Activated naive CD4-positive, alpha-beta T cell treated with anti-CD3 and anti-CD28 coated beads, Interleukin-2, amount 10 ng/mL, durations not matched to agents 7 days and 5 days (primary cell): ENCODE measurements at regions not wholly inside any gene's neighbourhood (a gene's known extent, or its start where the extent isn't known, plus 50 kb on each side); places are given as distances from the start of the nearest gene placed in this dataset.

Source experiments
- CTCF ChIA-PET: fragments of 350-600 bp; sonication (Branson Sonifier 250); formaldehyde crosslinking; loops from one replicate; lab custom pipeline; 2021; ENCODE audit warnings: antibody characterized with exemption; lab: Charles Lee
- DNase-seq: peaks from one replicate; pipeline ENCODE4 v3.0.0-alpha.2; 2020
- H3K27ac Mint-ChIP-seq: one replicate; pipeline ENCODE4 v1.8.0; 2021; ENCODE audit warnings: mild to moderate bottlenecking, moderate library complexity, mixed read lengths
- H3K27me3 Mint-ChIP-seq: one replicate; pipeline ENCODE4 v1.8.0; 2021; ENCODE audit warnings: mild to moderate bottlenecking, mixed read lengths
- H3K36me3 Mint-ChIP-seq: one replicate; pipeline ENCODE4 v1.8.0; 2021; ENCODE audit warnings: mixed read lengths
- H3K4me1 Mint-ChIP-seq: one replicate; pipeline ENCODE4 v1.8.0; 2021; ENCODE audit warnings: mixed read lengths
- H3K4me3 Mint-ChIP-seq: one replicate; pipeline ENCODE4 v1.8.0; 2021; ENCODE audit warnings: mild to moderate bottlenecking, moderate library complexity, mixed read lengths
- H3K9me3 Mint-ChIP-seq: one replicate; pipeline ENCODE4 v1.8.0; 2021; ENCODE audit warnings: mixed read lengths

DNA sequence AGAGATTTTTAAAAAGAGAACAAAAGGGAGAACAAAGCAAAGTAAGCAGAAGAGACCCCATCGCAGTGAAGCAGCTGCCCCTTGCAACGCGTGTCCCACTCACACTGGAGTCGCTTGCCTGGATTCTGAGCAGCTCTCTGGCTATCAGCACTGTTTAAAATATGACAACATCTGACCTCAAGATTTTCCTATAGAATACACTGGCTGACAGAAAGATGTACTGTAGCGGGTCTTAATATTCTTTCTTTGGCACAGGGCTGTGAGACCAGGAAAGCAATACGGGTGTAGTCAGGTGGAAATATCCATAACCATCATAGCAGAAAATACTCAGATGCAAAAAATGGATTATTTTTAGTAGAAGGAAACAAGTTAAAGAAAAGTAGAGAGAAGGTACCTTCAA, 125.7 kb upstream of the TNS3 start:
- Mint-ChIP-seq H3K4me3 (no peak overlapping the region), H3K4me1 (no peaks in the 10 kb centered on the region), H3K36me3 (no peaks in the 10 kb centered on the region), H3K27me3 (no peaks in the 10 kb centered on the region), H3K27ac (no peak overlapping the region), H3K9me3 (no peaks in the 10 kb centered on the region)
- DNase-seq: no peak
- CTCF ChIA-PET: no interaction called here

DNA sequence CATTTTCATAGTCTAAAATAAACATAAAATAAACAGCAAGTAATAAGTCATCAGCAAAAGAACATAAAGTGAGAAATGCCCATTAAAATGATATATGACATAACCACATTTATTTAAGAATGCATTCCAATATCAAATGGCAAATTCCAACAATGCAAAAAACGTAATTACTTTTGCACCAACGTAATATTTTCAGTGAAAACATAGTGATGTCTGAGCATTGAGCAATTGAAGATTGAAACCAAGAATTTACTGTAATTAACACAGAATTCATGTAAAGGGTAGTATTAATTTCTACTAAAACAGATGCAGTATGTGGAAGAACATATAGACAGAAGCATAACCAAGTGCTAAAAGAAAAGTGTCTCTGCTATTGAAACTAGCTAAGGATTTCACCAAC, 123.0 kb upstream of the TNS3 start:
- H3K4me1 Mint-ChIP-seq: no peaks in the 10 kb centered on the region
- H3K4me3 Mint-ChIP-seq: no peak overlapping the region
- no peaks in the 10 kb centered on the region for H3K36me3 Mint-ChIP-seq
- no peak for DNase-seq
- no peaks in the 10 kb centered on the region for H3K27me3 Mint-ChIP-seq
- CTCF ChIA-PET: no interaction called here
- no peak overlapping the region for H3K27ac Mint-ChIP-seq
- no peaks in the 10 kb centered on the region for H3K9me3 Mint-ChIP-seq

DNA sequence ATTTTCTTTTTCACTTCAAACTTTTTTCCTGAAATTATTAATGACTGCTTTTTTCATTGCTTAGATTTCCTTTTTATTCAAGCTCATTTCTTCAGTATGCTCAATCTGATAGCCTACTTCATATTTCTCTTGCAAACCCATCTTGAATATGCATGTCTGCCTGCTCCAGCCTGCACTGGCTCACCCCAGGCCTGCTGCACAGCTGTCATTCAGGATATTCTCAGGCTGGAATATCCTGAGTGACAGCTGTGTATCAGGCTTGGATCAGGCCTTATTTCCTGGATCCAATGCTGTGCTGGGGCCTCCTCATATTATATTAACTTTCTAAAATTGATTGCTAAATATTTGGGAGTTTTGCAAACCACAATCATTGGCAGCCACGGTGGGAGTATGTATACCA, 120.2 kb upstream of the TNS3 start:
- CTCF ChIA-PET: no interaction called here
- no peak for DNase-seq
- no peaks in the 10 kb centered on the region for H3K36me3 Mint-ChIP-seq
- no peaks in the 10 kb centered on the region for H3K27me3 Mint-ChIP-seq
- H3K4me3 Mint-ChIP-seq: no peak overlapping the region
- H3K27ac Mint-ChIP-seq: no peak overlapping the region
- H3K9me3 Mint-ChIP-seq: no peaks in the 10 kb centered on the region
- no peaks in the 10 kb centered on the region for H3K4me1 Mint-ChIP-seq

DNA sequence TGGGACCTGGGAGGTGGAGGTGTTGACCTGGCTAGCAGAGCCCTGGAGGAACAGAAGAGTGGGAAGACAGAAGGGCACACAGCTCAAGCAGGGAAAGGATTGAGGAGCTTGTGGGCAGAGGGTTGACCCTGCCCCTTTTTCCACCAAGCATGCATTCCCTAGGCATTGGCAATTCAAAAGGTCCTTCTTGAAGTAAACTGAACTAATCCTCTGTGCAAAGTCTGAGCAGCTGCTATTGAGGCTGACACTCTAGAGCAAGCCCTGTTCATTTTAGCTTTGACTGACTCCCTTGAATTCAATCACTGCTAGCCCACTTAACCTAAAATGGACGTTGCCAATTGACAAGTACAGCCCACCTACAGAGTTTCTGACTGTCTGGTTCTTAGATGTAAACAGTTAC, 116.5 kb upstream of the TNS3 start:
- DNase-seq: no peak
- H3K27me3 Mint-ChIP-seq: no peaks in the 10 kb centered on the region
- H3K4me1 Mint-ChIP-seq: no peaks in the 10 kb centered on the region
- no peak overlapping the region for H3K4me3 Mint-ChIP-seq
- H3K36me3 Mint-ChIP-seq: no peaks in the 10 kb centered on the region
- no peak overlapping the region for H3K27ac Mint-ChIP-seq
- CTCF ChIA-PET: no interaction called here
- no peaks in the 10 kb centered on the region for H3K9me3 Mint-ChIP-seq

DNA sequence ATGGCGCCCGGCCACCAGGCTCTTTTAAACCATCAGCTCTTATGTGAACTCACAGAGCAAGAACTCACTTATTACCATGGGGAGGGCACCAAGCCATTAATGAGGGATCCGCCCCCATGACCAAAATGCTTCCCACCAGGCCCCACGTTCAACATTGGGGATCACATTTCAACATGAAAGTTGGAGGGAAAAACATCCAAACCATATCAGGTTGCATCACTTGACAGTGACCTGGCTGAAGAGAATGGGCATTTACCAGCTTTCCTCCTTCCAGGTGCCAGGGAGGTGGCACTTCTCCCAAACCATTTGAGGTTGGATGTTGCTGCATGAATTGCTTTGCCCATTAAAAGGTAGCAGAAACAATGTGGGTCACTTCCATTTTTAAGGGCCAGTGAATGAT, 115.6 kb upstream of the TNS3 start:
- Mint-ChIP-seq H3K9me3 (no peaks in the 10 kb centered on the region), H3K27ac (no peak overlapping the region), H3K27me3 (no peaks in the 10 kb centered on the region), H3K36me3 (no peaks in the 10 kb centered on the region), H3K4me1 (no peaks in the 10 kb centered on the region), H3K4me3 (no peak overlapping the region)
- no peak for DNase-seq
- CTCF ChIA-PET: no interaction called here

GRCh38 chr7:47696152-47696710, 114.3 kb upstream of the TNS3 start:
- Mint-ChIP-seq H3K36me3 (no peaks in the 10 kb centered on the region), H3K27me3 (no peaks in the 10 kb centered on the region), H3K9me3 (no peaks in the 10 kb centered on the region), H3K27ac (no peak overlapping the region), H3K4me3 (no peak overlapping the region), H3K4me1 (no peaks in the 10 kb centered on the region)
- CTCF ChIA-PET: no interaction called here
- DNase-seq: no peak

DNA sequence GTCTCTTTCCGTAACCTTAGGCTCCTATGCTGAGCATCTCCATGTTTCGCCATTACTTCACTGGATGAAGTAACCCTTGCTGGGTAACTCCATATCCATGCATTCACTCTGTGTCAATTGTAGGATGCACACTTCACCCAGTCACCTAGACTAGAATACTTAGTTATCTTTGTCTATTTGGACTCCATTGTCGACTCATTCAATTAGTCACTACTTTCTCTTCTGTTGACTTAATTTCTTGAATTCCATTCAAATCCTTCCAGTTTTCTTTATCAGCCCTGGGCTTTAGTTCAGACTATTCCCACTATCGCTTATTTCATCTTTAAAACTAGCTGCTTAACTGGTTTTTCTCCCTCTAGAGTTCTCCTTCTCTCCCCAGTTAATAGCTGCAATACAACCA, 111.3 kb upstream of the TNS3 start:
- DNase-seq: no peak
- Mint-ChIP-seq H3K4me3 (no peak overlapping the region), H3K36me3 (no peaks in the 10 kb centered on the region), H3K4me1 (no peaks in the 10 kb centered on the region), H3K27me3 (no peaks in the 10 kb centered on the region), H3K27ac (no peak overlapping the region), H3K9me3 (no peaks in the 10 kb centered on the region)
- CTCF ChIA-PET: no interaction called here

- CTCF ChIA-PET: no interaction called here
- H3K4me3 Mint-ChIP-seq: no peak overlapping the region
- no peak overlapping the region for H3K27ac Mint-ChIP-seq
- no peaks in the 10 kb centered on the region for H3K9me3 Mint-ChIP-seq
- no peaks in the 10 kb centered on the region for H3K27me3 Mint-ChIP-seq
- no peaks in the 10 kb centered on the region for H3K4me1 Mint-ChIP-seq
- DNase-seq: no peak
- H3K36me3 Mint-ChIP-seq: no peaks in the 10 kb centered on the region
Observed at GRCh38 chr7:47691988-47692387, 110.1 kb upstream of the TNS3 start.

DNA sequence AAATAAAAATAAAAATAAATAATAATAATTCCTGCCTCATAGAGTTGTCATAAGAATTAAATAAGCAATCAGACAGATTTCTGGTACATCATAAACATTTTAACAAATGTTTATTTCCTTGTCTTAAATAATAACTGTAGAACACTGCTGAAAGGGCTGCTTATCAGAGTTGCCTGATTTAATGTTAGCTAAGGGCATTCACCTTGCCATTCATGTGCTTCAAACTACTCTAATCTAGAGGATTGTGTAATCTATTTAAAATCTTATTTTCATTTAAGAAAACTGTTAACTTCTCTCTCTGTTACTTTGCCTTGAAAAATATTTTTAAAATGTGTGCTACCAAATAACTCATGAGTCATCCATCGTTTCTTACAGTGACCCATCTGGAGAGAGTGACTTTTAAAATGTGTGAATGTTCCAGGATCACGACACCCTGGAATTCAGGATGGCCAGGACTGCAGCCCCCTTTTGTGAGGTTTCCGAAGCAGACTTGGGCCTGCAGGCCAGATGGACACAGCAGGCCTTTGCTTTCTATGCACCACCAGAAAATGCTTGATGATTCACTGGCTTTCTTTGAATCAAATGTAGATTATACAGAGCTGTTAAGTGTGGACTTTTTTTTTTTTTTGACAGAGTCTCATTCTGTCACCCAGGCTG, 109.1 kb upstream of the TNS3 start:
- no peaks in the 10 kb centered on the region for H3K4me1 Mint-ChIP-seq
- no peaks in the 10 kb centered on the region for H3K9me3 Mint-ChIP-seq
- H3K4me3 Mint-ChIP-seq: no peak overlapping the region
- no peaks in the 10 kb centered on the region for H3K27me3 Mint-ChIP-seq
- no peak for DNase-seq
- H3K36me3 Mint-ChIP-seq: no peaks in the 10 kb centered on the region
- H3K27ac Mint-ChIP-seq: no peak overlapping the region
- CTCF ChIA-PET: no interaction called here

- no peaks in the 10 kb centered on the region for H3K9me3 Mint-ChIP-seq
- H3K36me3 Mint-ChIP-seq: no peaks in the 10 kb centered on the region
- CTCF ChIA-PET: interaction anchor here (0.5 kb wide), 1 partner anchor 93 kb away, joined by 3 read pairs; no protein-coding TSS in a partner anchor
- H3K27me3 Mint-ChIP-seq: no peaks in the 10 kb centered on the region
- no peak for DNase-seq
- H3K4me1 Mint-ChIP-seq: no peaks in the 10 kb centered on the region
- H3K27ac Mint-ChIP-seq: no peak overlapping the region
- H3K4me3 Mint-ChIP-seq: no peak overlapping the region
Observed at GRCh38 chr7:47689558-47689957, 107.6 kb upstream of the TNS3 start.

GRCh38 chr7:47688311-47689100, 106.6 kb upstream of the TNS3 start:
- no peaks in the 10 kb centered on the region for H3K9me3 Mint-ChIP-seq
- no peak overlapping the region for H3K4me3 Mint-ChIP-seq
- CTCF ChIA-PET: no interaction called here
- no peaks in the 10 kb centered on the region for H3K4me1 Mint-ChIP-seq
- no peak for DNase-seq
- no peaks in the 10 kb centered on the region for H3K27me3 Mint-ChIP-seq
- H3K36me3 Mint-ChIP-seq: no peaks in the 10 kb centered on the region
- H3K27ac Mint-ChIP-seq: no peak overlapping the region

DNA sequence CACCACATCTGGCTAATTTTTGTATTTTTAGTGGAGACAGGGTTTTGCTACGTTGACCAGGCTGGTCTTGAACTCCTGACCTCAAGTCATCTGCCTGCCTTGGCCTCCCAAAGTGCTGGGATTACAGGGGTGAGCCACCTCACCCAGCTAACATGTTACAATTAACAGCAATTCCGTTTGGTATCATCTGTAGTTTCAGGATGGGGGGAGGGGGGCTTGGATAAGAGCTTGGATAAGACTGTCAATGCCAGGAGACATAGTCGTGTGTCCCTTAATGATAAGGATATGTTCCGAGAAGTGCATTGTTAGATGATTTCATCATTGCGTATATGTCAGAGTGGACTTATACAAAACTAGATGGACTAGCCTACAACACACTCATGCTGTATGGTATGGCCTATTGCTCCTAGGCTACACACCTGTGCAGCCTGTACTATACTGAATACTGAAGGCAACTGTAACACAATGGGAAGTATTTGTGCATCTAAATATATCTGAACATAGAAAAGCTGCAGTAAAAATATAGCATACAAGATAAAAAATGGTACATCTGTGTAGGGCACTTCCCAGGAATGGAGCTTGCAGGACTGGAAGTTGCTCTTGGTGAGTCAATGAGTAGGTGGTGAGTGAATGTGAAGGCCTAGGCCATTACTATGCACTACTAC, 103.9 kb upstream of the TNS3 start:
- CTCF ChIA-PET: interaction anchor here (0.6 kb wide), 1 partner anchor 1215 kb away, joined by 3 read pairs; no protein-coding TSS in a partner anchor

DNA sequence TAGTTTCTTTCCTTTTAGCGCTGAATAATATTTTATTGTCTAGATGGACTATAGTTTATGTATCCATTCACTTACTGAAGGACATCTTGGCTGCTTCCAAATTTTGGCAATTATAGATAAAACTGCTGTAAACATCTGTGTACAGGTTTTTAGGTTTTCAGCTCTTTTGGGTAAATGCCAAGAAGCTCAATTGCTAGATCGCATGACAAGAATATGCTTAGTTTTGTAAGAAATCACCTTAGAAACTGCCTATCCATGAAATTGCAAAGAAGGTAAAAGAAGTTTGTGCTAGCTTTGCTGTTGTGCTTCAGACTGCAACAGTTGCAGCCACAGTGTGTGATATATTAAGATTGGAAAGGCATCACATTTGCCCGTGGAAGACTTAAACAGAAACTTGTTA, 103.2 kb upstream of the TNS3 start:
- CTCF ChIA-PET: interaction anchor here (0.6 kb wide), 1 partner anchor 594 kb away, joined by 4 read pairs; no protein-coding TSS in a partner anchor
- H3K27ac Mint-ChIP-seq: no peak overlapping the region
- H3K4me1 Mint-ChIP-seq: no peaks in the 10 kb centered on the region
- H3K4me3 Mint-ChIP-seq: no peak overlapping the region
- no peaks in the 10 kb centered on the region for H3K27me3 Mint-ChIP-seq
- H3K9me3 Mint-ChIP-seq: no peaks in the 10 kb centered on the region
- no peak for DNase-seq
- H3K36me3 Mint-ChIP-seq: no peaks in the 10 kb centered on the region

More for the DNA sequence above, 103.9 kb upstream of the TNS3 start:
- H3K9me3 Mint-ChIP-seq: no peaks in the 10 kb centered on the region
- no peak overlapping the region for H3K4me3 Mint-ChIP-seq
- no peaks in the 10 kb centered on the region for H3K36me3 Mint-ChIP-seq
- no peak for DNase-seq
- no peak overlapping the region for H3K27ac Mint-ChIP-seq
- H3K4me1 Mint-ChIP-seq: no peaks in the 10 kb centered on the region
- no peaks in the 10 kb centered on the region for H3K27me3 Mint-ChIP-seq

- no peaks in the 10 kb centered on the region for H3K36me3 Mint-ChIP-seq
- no peak overlapping the region for H3K27ac Mint-ChIP-seq
- no peaks in the 10 kb centered on the region for H3K4me1 Mint-ChIP-seq
- no peak overlapping the region for H3K4me3 Mint-ChIP-seq
- CTCF ChIA-PET: interaction anchor here (0.6 kb wide), 1 partner anchor 594 kb away, joined by 4 read pairs; no protein-coding TSS in a partner anchor
- H3K9me3 Mint-ChIP-seq: no peaks in the 10 kb centered on the region
- no peak for DNase-seq
- H3K27me3 Mint-ChIP-seq: no peaks in the 10 kb centered on the region
Observed at GRCh38 chr7:47684728-47685127, 102.8 kb upstream of the TNS3 start.
